HCT116 (cell line): ENCODE measurements at regions not wholly inside any gene's neighbourhood (a gene's known extent, or its start where the extent isn't known, plus 50 kb on each side); places are given as distances from the start of the nearest gene placed in this dataset.

Experiments used
- ATAC-seq: fragments of 200-7000 bp; cut with Tn5 transposase; 2 replicates; pipeline ENCODE4 v1.9.1; 2020; ENCODE audit warnings: mild to moderate bottlenecking, moderate library complexity
- BruUV-seq: library from RNA; stranded (reverse); fragments of 400-500 nt; replicated peaks from 2 replicates; lab custom pipeline; 2021; lab: Mats Ljungman, UMichigan
- CTCF ChIA-PET: fragments of 300-600 bp; sonication (Branson Sonifier 250); formaldehyde crosslinking; loops from one replicate; lab custom pipeline; 2021; ENCODE audit warnings: antibody characterized with exemption; lab: Charles Lee
- POLR2A ChIA-PET: fragments of 300-600, 350-600 bp; sonication (Branson Sonifier 250); formaldehyde crosslinking; loops from one replicate; lab custom pipeline; 2021; ENCODE audit warnings: antibody characterized with exemption; lab: Charles Lee
- RAD21 ChIA-PET, 2 experiments: fragments of 300-600 bp; sonication (Branson Sonifier 250); formaldehyde crosslinking; loops; one replicate each; lab custom pipeline; 2023; ENCODE audit warnings: low total read pairs in 2 of 2; ENCODE audit not compliant: uncharacterized antibody in 2 of 2, unreplicated experiment in 2 of 2, low non-redundant PET in 1 of 2; lab: Charles Lee
- DNase-seq: peaks from one replicate; pipeline ENCODE4 v3.0.0-alpha.2; 2010; ENCODE audit warnings: low read depth, low spot score
- H2AFZ ChIP-seq: fragments of 200-600 bp; shearing (Covaris generic), sonication (generic); 2 replicates; pipeline ENCODE4 v1.6.1; 2017; ENCODE audit warnings: low read depth, mixed run types, mixed read lengths, antibody characterized with exemption, low read length; ENCODE audit not compliant: poor library complexity, severe bottlenecking
- H3K27ac ChIP-seq: 2 replicates; pipeline ENCODE4 v1.5.1; 2012; ENCODE audit warnings: low read depth, low read length
- H3K27me3 ChIP-seq: fragments of 200-600 bp; sonication (generic); 2 replicates; pipeline ENCODE4 v1.6.1; 2016; ENCODE audit warnings: mixed run types, low read length, mixed read lengths; ENCODE audit not compliant: insufficient read depth
- H3K36me3 ChIP-seq, 2 experiments: fragments of 200-500 bp in 1 of 2; fragments of 200-600 bp in 1 of 2; sonication (Bioruptor generic) in 1 of 2; sonication (generic) in 1 of 2; 2 replicates each; pipeline versions ENCODE4 v1.5.1 to v1.6.1; 2014 to 2016; ENCODE audit warnings: low read length in 2 of 2, inconsistent platforms in 1 of 2, mixed read lengths in 1 of 2, mixed run types in 1 of 2; ENCODE audit not compliant: insufficient read depth in 2 of 2, control insufficient read depth in 1 of 2
- H3K4me1 ChIP-seq, 2 experiments: fragments of 200-600 bp in 1 of 2; sonication (generic) in 1 of 2; 2 replicates each; pipeline versions ENCODE4 v1.5.1 to v1.6.1; 2012 to 2017; ENCODE audit warnings: low read length in 2 of 2, inconsistent platforms in 1 of 2, mild to moderate bottlenecking in 1 of 2, mixed read lengths in 1 of 2, mixed run types in 1 of 2, moderate library complexity in 1 of 2; ENCODE audit not compliant: insufficient read depth in 2 of 2, control insufficient read depth in 1 of 2
- H3K4me2 ChIP-seq: fragments of 200-600 bp; sonication (generic); 2 replicates; pipeline ENCODE4 v1.6.1; 2017; ENCODE audit warnings: mixed run types, low read length, mixed read lengths
- H3K4me3 ChIP-seq, 2 experiments: fragments of 200-600 bp in 1 of 2; sonication (generic) in 1 of 2; replicated peaks in 1 of 2; 2 replicates each; pipeline ENCODE4 v1.5.1; 2011 to 2016; ENCODE audit warnings: low read length in 2 of 2, control low read depth in 1 of 2, low read depth in 1 of 2, mild to moderate bottlenecking in 1 of 2, mixed read lengths in 1 of 2, mixed run types in 1 of 2
- H3K79me2 ChIP-seq: fragments of 200-600 bp; sonication (generic); 2 replicates; pipeline ENCODE4 v1.6.1; 2017; ENCODE audit warnings: mild to moderate bottlenecking, mixed run types, low read length, moderate library complexity, mixed read lengths; ENCODE audit not compliant: insufficient read depth
- H3K9ac ChIP-seq: fragments of 200-600 bp; sonication (generic); 2 replicates; pipeline ENCODE4 v1.6.1; 2016; ENCODE audit warnings: low read length, mixed read lengths
- H3K9me2 ChIP-seq: fragments of 200-600 bp; sonication (generic), shearing (Covaris generic); 2 replicates; pipeline ENCODE4 v1.6.1; 2017; ENCODE audit warnings: mixed run types, mild to moderate bottlenecking, moderate library complexity; ENCODE audit not compliant: insufficient read depth
- H3K9me3 ChIP-seq, 2 experiments: fragments of 200-500 bp in 1 of 2; fragments of 200-600 bp in 1 of 2; sonication (Bioruptor generic) in 1 of 2; sonication (generic) in 1 of 2; 2 replicates each; pipeline ENCODE4 v1.6.1; 2014 to 2017; ENCODE audit warnings: low read length in 2 of 2, mixed read lengths in 2 of 2, inconsistent platforms in 1 of 2, low read depth in 1 of 2, mild to moderate bottlenecking in 1 of 2, mixed run types in 1 of 2, moderate library complexity in 1 of 2; ENCODE audit not compliant: control insufficient read depth in 1 of 2, insufficient read depth in 1 of 2
- H4K20me1 ChIP-seq: fragments of 200-600 bp; sonication (generic), shearing (Covaris generic); 2 replicates; pipeline ENCODE4 v1.6.1; 2017; ENCODE audit warnings: mixed run types, mild to moderate bottlenecking, moderate library complexity; ENCODE audit not compliant: insufficient read depth
- CEBPB ChIP-seq: IDR thresholded peaks from 2 replicates; pipeline ENCODE4 v1.6.1; 2012; ENCODE audit warnings: low read depth
- EGR1 ChIP-seq: IDR thresholded peaks from 2 replicates; pipeline ENCODE4 v1.6.1; 2012; ENCODE audit warnings: low read depth
- EZH2 ChIP-seq: fragments of 200-600 bp; sonication (generic); IDR thresholded peaks from 2 replicates; pipeline ENCODE4 v1.6.1; 2017; ENCODE audit warnings: antibody characterized with exemption, mixed run types
- EZH2phosphoT487 ChIP-seq: fragments of 200-600 bp; IDR thresholded peaks from 2 replicates; pipeline ENCODE4 v1.6.1; 2018; ENCODE audit warnings: antibody characterized with exemption, borderline replicate concordance
- FOSL1 ChIP-seq: IDR thresholded peaks from 2 replicates; pipeline ENCODE4 v1.6.1; 2012; ENCODE audit warnings: low read depth
- POLR2A ChIP-seq: IDR thresholded peaks from 2 replicates; pipeline ENCODE4 v1.7.0; 2011; ENCODE audit warnings: borderline replicate concordance; ENCODE audit not compliant: insufficient read depth, insufficient read length; ENCODE audit errors: extremely low read depth
- POLR2AphosphoS5 ChIP-seq: IDR thresholded peaks from 2 replicates; pipeline ENCODE4 v1.6.1; 2011; ENCODE audit warnings: mild to moderate bottlenecking, low read depth, low read length, moderate library complexity
- RAD21 ChIP-seq: IDR thresholded peaks from 2 replicates; pipeline ENCODE4 v1.6.1; 2012; ENCODE audit warnings: low read depth, mild to moderate bottlenecking
- SP1 ChIP-seq: IDR thresholded peaks from 2 replicates; pipeline ENCODE4 v1.6.1; 2012; ENCODE audit warnings: low read depth
- SRF ChIP-seq: IDR thresholded peaks from 2 replicates; pipeline ENCODE4 v1.6.1; 2012; ENCODE audit warnings: low read depth
- ZFX ChIP-seq: fragments of 450-650 bp; IDR thresholded peaks from 2 replicates; pipeline ENCODE4 v1.6.1; 2017
- ZNF274 ChIP-seq: fragments of 200-500 bp; sonication (Bioruptor generic); IDR thresholded peaks from 2 replicates; pipeline ENCODE4 v1.6.1; 2014; ENCODE audit warnings: mild to moderate bottlenecking, low read depth, low read length, inconsistent platforms
- intact Hi-C: fragments of 100-400 bp; cut with micrococcal nuclease; formaldehyde crosslinking; loops from 2 replicates; pipeline ENCODE4 v1.10.0; 2022
- TF ChIP-seq, protein P1 (sequence below): IDR thresholded peaks from 2 replicates; pipeline ENCODE4 v1.6.1; 2012; ENCODE audit warnings: low read depth
- TF ChIP-seq, protein P2 (sequence below), 3 experiments: fragments of 200-600 bp in 1 of 3; sonication (generic) in 1 of 3; IDR thresholded peaks in 2 of 3; conservative IDR thresholded peaks in 1 of 3; 2 replicates each; pipeline ENCODE4 v1.5.1; 2012 to 2017; ENCODE audit warnings: low read depth in 2 of 3, low read length in 2 of 3, antibody characterized with exemption in 1 of 3, borderline replicate concordance in 1 of 3, control low read depth in 1 of 3, mild to moderate bottlenecking in 1 of 3, mixed read lengths in 1 of 3, mixed run types in 1 of 3, moderate library complexity in 1 of 3; ENCODE audit not compliant: insufficient read depth in 1 of 3
- TF ChIP-seq, protein P3 (sequence below): IDR thresholded peaks from 2 replicates; pipeline ENCODE4 v1.6.1; 2012

DNA sequence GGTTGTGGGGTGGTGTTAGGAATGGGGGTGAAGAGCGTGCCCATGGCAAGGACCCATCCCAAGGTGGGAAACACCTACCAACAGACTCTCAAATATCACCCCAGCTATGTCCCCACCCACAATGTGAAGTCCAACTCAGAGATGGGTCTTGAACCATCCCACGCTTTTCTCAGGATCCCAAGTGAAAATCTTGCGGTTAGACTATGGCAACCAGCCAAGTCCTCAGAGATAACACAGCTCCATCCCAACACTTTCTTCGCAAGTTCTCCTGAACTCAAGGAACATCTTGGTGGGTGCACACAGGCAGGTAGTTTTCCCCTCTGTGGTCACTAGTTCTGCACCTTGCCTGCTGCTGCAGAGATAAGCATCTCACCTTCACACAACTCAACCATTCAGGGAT, 116.0 kb downstream of the CDC5L start (continued):
- TF ChIP-seq, protein P1, sequence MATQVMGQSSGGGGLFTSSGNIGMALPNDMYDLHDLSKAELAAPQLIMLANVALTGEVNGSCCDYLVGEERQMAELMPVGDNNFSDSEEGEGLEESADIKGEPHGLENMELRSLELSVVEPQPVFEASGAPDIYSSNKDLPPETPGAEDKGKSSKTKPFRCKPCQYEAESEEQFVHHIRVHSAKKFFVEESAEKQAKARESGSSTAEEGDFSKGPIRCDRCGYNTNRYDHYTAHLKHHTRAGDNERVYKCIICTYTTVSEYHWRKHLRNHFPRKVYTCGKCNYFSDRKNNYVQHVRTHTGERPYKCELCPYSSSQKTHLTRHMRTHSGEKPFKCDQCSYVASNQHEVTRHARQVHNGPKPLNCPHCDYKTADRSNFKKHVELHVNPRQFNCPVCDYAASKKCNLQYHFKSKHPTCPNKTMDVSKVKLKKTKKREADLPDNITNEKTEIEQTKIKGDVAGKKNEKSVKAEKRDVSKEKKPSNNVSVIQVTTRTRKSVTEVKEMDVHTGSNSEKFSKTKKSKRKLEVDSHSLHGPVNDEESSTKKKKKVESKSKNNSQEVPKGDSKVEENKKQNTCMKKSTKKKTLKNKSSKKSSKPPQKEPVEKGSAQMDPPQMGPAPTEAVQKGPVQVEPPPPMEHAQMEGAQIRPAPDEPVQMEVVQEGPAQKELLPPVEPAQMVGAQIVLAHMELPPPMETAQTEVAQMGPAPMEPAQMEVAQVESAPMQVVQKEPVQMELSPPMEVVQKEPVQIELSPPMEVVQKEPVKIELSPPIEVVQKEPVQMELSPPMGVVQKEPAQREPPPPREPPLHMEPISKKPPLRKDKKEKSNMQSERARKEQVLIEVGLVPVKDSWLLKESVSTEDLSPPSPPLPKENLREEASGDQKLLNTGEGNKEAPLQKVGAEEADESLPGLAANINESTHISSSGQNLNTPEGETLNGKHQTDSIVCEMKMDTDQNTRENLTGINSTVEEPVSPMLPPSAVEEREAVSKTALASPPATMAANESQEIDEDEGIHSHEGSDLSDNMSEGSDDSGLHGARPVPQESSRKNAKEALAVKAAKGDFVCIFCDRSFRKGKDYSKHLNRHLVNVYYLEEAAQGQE: no peak

DNA sequence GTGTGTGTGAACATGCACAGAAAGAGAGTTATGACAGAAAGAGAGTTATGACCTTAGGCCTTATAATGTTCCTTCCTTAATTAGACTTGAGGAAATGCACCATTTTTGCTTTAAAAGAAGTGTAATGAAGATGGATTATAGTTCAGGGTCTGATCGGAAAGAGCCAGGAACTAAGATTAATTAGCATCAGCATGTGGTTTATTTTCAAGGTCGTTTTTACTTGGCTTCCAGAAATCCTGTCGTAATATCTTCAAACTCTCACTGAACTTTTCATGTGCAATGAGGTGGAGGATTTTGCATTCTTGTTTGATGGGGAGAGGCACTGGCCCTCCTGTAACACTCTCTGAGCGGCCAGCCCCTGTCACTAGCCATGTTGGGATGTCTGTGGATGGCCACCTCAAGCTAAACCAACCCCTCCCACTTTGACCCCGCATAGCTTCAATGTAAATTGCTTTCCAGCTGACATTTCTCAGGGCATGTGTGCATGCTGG, 116.8 kb downstream of the CDC5L start:
- intact Hi-C loops: no loop called here
- H3K9me2 ChIP-seq: no peaks in the 10 kb centered on the region
- no peak overlapping the region for H3K9ac ChIP-seq
- H4K20me1 ChIP-seq: no peaks in the 10 kb centered on the region
- no peak overlapping the region for H3K4me3 ChIP-seq
- H3K9me3 ChIP-seq: no peaks in the 10 kb centered on the region
- H3K4me2 ChIP-seq: no peak overlapping the region
- no peak overlapping the region for H2AFZ ChIP-seq
- no peak for ATAC-seq
- CTCF ChIA-PET: no interaction called here
- no peaks in the 10 kb centered on the region for H3K79me2 ChIP-seq
- DNase-seq: no peak
- POLR2A ChIA-PET: no interaction called here
- no peaks in the 10 kb centered on the region for H3K27me3 ChIP-seq
- H3K4me1 ChIP-seq: no peaks in the 10 kb centered on the region
- BruUV-seq: no TSS peak
- RAD21 ChIA-PET: no interaction called here
- no peaks in the 10 kb centered on the region for H3K36me3 ChIP-seq
- no peak overlapping the region for H3K27ac ChIP-seq
- TF ChIP-seq POLR2A (no peak), EZH2 (no peak), ZNF274 (no peak), POLR2AphosphoS5 (no peak), EZH2phosphoT487 (no peak), ZFX (no peak), EGR1 (no peak), FOSL1 (no peak), RAD21 (no peak), CEBPB (no peak), SRF (no peak), SP1 (no peak)
- TF ChIP-seq, protein P2, sequence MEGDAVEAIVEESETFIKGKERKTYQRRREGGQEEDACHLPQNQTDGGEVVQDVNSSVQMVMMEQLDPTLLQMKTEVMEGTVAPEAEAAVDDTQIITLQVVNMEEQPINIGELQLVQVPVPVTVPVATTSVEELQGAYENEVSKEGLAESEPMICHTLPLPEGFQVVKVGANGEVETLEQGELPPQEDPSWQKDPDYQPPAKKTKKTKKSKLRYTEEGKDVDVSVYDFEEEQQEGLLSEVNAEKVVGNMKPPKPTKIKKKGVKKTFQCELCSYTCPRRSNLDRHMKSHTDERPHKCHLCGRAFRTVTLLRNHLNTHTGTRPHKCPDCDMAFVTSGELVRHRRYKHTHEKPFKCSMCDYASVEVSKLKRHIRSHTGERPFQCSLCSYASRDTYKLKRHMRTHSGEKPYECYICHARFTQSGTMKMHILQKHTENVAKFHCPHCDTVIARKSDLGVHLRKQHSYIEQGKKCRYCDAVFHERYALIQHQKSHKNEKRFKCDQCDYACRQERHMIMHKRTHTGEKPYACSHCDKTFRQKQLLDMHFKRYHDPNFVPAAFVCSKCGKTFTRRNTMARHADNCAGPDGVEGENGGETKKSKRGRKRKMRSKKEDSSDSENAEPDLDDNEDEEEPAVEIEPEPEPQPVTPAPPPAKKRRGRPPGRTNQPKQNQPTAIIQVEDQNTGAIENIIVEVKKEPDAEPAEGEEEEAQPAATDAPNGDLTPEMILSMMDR (IDR thresholded peaks at IDR 0.05 in 2 of 3, conservative IDR thresholded peaks at IDR 0.05 in 1 of 3; ENCODE audit: borderline replicate concordance in 1 of 3, insufficient read depth in 1 of 3, low read depth in 2 of 3, low read length in 2 of 3): no peak
- TF ChIP-seq, protein P1: no peak
- TF ChIP-seq, protein P3, sequence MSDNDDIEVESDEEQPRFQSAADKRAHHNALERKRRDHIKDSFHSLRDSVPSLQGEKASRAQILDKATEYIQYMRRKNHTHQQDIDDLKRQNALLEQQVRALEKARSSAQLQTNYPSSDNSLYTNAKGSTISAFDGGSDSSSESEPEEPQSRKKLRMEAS: no peak
